Psoas muscle (tissue), 7 donors: ENCODE measurements at regions not wholly inside any gene's neighbourhood (a gene's known extent, or its start where the extent isn't known, plus 50 kb on each side); places are given as distances from the start of the nearest gene placed in this dataset.

ENCODE experiments used
- ATAC-seq, 4 donors: fragments of 200-7000 bp; cut with Tn5 transposase; one replicate each; pipeline ENCODE4 v1.9.1; 2020; ENCODE audit warnings: moderate library complexity in 3 of 4, mild to moderate bottlenecking in 2 of 4
- DNase-seq, 2 donors: peaks; one replicate each; pipeline ENCODE4 v3.0.0-alpha.2; 2020
- H3K27ac ChIP-seq: fragments of 200-600 bp; one replicate; pipeline ENCODE4 v1.8.0; 2022
- H3K27me3 ChIP-seq, 3 donors: fragments of 200-600 bp in 1 of 3; one replicate each; pipeline versions ENCODE4 v1.6.1 to v1.8.0; 2013 to 2022; ENCODE audit warnings: low read length in 2 of 3, mild to moderate bottlenecking in 2 of 3, moderate library complexity in 1 of 3; ENCODE audit not compliant: insufficient read depth in 3 of 3
- H3K36me3 ChIP-seq, 2 donors: fragments of 200-600 bp in 1 of 2; one replicate each; pipeline versions ENCODE4 v1.6.1 to v1.8.0; 2013 to 2022; ENCODE audit warnings: low read depth in 1 of 2, mild to moderate bottlenecking in 1 of 2, moderate library complexity in 1 of 2; ENCODE audit not compliant: insufficient read depth in 1 of 2
- H3K4me1 ChIP-seq: fragments of 200-600 bp; one replicate; pipeline ENCODE4 v1.8.0; 2022
- H3K4me3 ChIP-seq: fragments of 200-600 bp; one replicate; pipeline ENCODE4 v1.8.0; 2022; ENCODE audit warnings: mild to moderate bottlenecking
- H3K9me3 ChIP-seq: fragments of 200-600 bp; one replicate; pipeline ENCODE4 v1.8.0; 2022
- WGBS, 3 donors: extraction: QIAGEN DNeasy Blood & Tissue Kit; methylation state at CpG; one replicate each; pipeline versions ENCODE4 v1.1.6 to v1.1.7; 2013; 5-methylcytosine and 5-hydroxymethylcytosine counted together
- intact Hi-C, 2 donors: fragments of 100-400 bp; cut with DNase I; formaldehyde crosslinking; loops; one replicate each; pipeline versions ENCODE4 v1.11.0 to v1.14.2; 2022
- TF ChIP-seq, protein P1 (sequence below): fragments of 200-600 bp; IDR thresholded peaks from one replicate; pipeline ENCODE4 v1.8.0; 2022; ENCODE audit warnings: antibody characterized with exemption
- donor health status: healthy with polysubstance abuse.
- donor health status: DM: no; HTN: no; CAD: no; lungs with moderate emphysema.
- donor health status: Bipolar disorder and iron deficiency.
- donor health status: healthy.
- donor health status: DM: yes; HTN: yes; CAD: no.
- donor health status: DM: no; HTN: no; CAD: no.
- donor health status: DM: yes; HTN: yes; CAD: no.

GRCh38 chr1:22365331-22366295 lies 86.0 kb upstream of the ZBTB40 start:
- 76 to 80% (median 77%) methylated on average over 19 of the region's 19 CpGs for WGBS, 3 donors
- H3K9me3 ChIP-seq, result no peaks in the 10 kb centered on the region
- no peak overlapping the region for H3K4me3 ChIP-seq
- no peak overlapping the region for H3K27ac ChIP-seq
- ATAC-seq, result no peak
- no peaks in the 10 kb centered on the region for H3K4me1 ChIP-seq
- no peak for DNase-seq
- intact Hi-C loops, result no loop called here
- TF ChIP-seq, protein P1, sequence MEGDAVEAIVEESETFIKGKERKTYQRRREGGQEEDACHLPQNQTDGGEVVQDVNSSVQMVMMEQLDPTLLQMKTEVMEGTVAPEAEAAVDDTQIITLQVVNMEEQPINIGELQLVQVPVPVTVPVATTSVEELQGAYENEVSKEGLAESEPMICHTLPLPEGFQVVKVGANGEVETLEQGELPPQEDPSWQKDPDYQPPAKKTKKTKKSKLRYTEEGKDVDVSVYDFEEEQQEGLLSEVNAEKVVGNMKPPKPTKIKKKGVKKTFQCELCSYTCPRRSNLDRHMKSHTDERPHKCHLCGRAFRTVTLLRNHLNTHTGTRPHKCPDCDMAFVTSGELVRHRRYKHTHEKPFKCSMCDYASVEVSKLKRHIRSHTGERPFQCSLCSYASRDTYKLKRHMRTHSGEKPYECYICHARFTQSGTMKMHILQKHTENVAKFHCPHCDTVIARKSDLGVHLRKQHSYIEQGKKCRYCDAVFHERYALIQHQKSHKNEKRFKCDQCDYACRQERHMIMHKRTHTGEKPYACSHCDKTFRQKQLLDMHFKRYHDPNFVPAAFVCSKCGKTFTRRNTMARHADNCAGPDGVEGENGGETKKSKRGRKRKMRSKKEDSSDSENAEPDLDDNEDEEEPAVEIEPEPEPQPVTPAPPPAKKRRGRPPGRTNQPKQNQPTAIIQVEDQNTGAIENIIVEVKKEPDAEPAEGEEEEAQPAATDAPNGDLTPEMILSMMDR, result no peak
- H3K27me3 ChIP-seq, result peaks cover 0 to 51% (median 7%) of the 10 kb centered on the region in 3 donors
- H3K36me3 ChIP-seq, result no peaks in the 10 kb centered on the region

GRCh38 chr1:22366346-22366745 lies 85.3 kb upstream of the ZBTB40 start:
- DNase-seq (no peak), ATAC-seq (no peak)
- no peak overlapping the region for H3K4me3 ChIP-seq
- intact Hi-C loops, result no loop called here
- H3K36me3 ChIP-seq, result no peaks in the 10 kb centered on the region
- TF ChIP-seq, protein P1, result no peak
- no peaks in the 10 kb centered on the region for H3K9me3 ChIP-seq
- 77 to 87% (median 80%) methylated on average over 6 of the region's 6 CpGs for WGBS, 3 donors
- no peak overlapping the region for H3K27ac ChIP-seq
- H3K4me1 ChIP-seq, result no peaks in the 10 kb centered on the region
- H3K27me3 ChIP-seq, result peaks cover 0 to 49% (median 7%) of the 10 kb centered on the region in 3 donors

DNA sequence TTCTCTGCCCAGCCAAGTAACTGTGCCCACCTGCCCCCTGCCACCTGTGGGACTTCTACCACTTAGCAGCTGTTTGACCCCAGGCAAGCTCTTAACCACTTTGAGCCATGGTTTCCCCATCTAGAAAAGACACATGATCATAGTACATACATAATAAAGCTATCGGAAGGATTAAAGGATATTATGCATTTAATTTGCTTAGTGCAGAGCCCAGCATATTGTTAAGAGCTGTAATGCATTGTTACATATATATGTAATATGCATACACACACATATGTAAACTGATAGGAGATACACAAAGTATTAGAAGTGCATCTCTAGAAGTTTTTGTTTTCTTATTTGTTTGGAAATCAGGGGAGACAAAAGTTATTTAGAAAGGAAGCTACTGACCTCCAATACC lies 83.5 kb upstream of the ZBTB40 start:
- intact Hi-C loops, result no loop called here
- Histone ChIP-seq H3K27ac (no peak overlapping the region), H3K4me3 (no peak overlapping the region), H3K27me3 (peaks cover 0 to 50% (median 10%) of the 10 kb centered on the region in 3 donors), H3K4me1 (no peaks in the 10 kb centered on the region), H3K36me3 (no peaks in the 10 kb centered on the region), H3K9me3 (no peaks in the 10 kb centered on the region)
- TF ChIP-seq, protein P1, result no peak
- 86 to 90% (median 90%) methylated on average over 1 of the region's 1 CpG for WGBS, 3 donors
- ATAC-seq, result no peak
- no peak for DNase-seq

- intact Hi-C loops, result no loop called here
- Histone ChIP-seq H3K4me1 (no peaks in the 10 kb centered on the region), H3K9me3 (no peaks in the 10 kb centered on the region), H3K36me3 (no peaks in the 10 kb centered on the region), H3K27ac (no peak overlapping the region), H3K27me3 (peaks cover 0 to 42% (median 7%) of the 10 kb centered on the region in 3 donors), H3K4me3 (no peak overlapping the region)
- DNase-seq (no peak), ATAC-seq (no peak)
- TF ChIP-seq, protein P1, result no peak
- WGBS, 3 donors, result 74 to 85% (median 75%) methylated on average over 11 of the region's 11 CpGs
Observed at GRCh38 chr1:22369294-22370189, 82.1 kb upstream of the ZBTB40 start.
